ENCODE measurements at regions not wholly inside any gene's neighbourhood (a gene's known extent, or its start where the extent isn't known, plus 50 kb on each side); places are given as distances from the start of the nearest gene placed in this dataset.

DNA sequence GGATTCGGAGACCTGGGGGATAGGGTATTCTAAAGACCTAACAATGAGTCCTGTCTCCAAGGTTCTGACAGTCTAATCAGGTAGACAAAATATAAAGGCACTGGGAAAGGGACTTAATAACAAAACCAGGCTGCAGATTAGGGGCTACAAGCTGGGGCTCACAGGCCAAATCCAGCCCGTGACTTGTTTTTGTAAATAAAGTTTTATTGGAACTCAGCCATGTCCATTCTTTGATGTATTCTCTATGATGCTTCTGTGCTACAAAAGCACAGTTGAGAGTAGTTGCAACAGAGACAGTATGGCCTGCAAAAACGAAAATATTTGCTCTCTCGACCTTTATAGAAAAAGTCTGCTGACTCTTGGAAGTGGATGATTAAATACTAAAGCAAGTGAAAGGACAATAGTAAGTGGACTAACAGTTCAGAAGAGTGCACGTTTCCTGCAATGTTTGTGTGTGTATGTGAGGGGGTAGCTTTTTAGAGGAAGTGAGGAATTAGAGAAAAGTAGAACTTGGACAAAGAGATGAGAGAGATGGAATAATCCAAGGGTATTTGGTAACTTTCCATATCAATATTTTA is 115.4 kb upstream of the ZFHX3 start:
- TF ChIP-seq, protein P1, sequence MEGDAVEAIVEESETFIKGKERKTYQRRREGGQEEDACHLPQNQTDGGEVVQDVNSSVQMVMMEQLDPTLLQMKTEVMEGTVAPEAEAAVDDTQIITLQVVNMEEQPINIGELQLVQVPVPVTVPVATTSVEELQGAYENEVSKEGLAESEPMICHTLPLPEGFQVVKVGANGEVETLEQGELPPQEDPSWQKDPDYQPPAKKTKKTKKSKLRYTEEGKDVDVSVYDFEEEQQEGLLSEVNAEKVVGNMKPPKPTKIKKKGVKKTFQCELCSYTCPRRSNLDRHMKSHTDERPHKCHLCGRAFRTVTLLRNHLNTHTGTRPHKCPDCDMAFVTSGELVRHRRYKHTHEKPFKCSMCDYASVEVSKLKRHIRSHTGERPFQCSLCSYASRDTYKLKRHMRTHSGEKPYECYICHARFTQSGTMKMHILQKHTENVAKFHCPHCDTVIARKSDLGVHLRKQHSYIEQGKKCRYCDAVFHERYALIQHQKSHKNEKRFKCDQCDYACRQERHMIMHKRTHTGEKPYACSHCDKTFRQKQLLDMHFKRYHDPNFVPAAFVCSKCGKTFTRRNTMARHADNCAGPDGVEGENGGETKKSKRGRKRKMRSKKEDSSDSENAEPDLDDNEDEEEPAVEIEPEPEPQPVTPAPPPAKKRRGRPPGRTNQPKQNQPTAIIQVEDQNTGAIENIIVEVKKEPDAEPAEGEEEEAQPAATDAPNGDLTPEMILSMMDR (IDR thresholded peaks at IDR 0.05; ENCODE audit: low read depth, low read length, missing control alignments) = no peak
- no peak overlapping the region for H3K4me3 ChIP-seq (replicated peaks; ENCODE audit: low read depth, low read length)
- DNase-seq (ENCODE audit: extremely low read depth, low read depth) = no peak

DNA sequence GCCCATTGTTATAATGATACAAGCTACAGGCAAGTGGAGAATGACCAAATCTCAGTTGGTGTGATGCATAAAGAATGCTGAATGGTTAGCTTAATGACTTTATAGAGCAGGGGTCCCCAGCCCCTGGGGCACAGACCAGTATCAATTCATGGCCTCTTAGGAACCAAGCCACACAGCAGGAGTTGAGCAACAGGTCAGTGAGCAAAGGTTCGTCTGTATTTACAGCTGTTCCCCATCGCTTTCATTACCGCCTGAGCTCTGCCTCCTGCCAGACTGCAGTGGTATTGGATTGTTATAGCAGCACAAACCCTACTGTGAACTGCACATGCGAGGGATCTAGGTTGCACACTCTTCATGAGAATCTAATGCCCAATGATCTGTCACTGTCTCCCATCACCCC is 114.0 kb upstream of the ZFHX3 start:
- TF ChIP-seq, protein P1 (IDR thresholded peaks at IDR 0.05; ENCODE audit: low read depth, low read length, missing control alignments) = no peak
- no peak overlapping the region for H3K4me3 ChIP-seq (replicated peaks; ENCODE audit: low read depth, low read length)
- DNase-seq (ENCODE audit: extremely low read depth, low read depth) = no peak

DNA sequence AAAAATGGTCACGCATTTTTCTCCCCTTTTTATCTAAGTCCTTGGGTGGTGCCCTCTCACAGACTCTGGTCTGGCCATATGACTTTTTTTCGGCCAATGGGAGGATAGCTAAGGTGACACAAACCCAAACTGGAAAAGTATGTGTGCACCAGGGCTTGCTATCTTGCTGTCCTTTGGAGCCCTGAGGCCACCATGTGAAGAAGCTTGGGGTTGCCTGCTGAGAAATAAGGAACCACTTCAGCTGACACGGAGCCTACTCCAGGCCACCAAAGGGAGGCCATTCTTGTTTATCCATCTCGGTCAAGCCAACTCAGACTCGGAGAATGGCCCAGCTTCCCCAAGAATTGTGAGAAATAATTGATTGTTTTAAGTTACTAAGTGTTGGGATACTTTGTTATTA is 111.4 kb upstream of the ZFHX3 start:
- no peak overlapping the region for H3K4me3 ChIP-seq (replicated peaks; ENCODE audit: low read depth, low read length)
- TF ChIP-seq, protein P1 (IDR thresholded peaks at IDR 0.05; ENCODE audit: low read depth, low read length, missing control alignments) = no peak
- no peak for DNase-seq (ENCODE audit: extremely low read depth, low read depth)

DNA sequence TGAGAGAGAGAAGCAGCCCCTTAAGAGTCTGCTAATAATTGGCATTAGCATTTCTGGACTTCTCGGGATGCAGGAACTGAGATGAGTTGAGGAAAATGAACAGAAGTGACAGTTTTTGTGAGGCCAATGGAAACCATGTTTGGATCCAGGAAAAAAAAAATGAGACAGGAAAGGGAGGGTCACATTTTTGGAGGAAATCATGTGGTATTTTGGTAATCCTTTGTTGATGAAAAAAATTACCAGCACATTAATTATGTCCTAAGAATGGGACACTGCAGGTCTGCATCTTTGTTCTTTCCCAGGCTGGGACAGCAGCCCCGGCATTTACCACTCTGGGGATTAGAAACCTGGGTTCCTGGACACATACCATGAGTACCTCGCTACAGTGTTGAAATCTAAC is 109.9 kb upstream of the ZFHX3 start:
- H3K4me3 ChIP-seq (replicated peaks; ENCODE audit: low read depth, low read length) = no peak overlapping the region
- TF ChIP-seq, protein P1 (IDR thresholded peaks at IDR 0.05; ENCODE audit: low read depth, low read length, missing control alignments) = no peak
- DNase-seq (ENCODE audit: extremely low read depth, low read depth) = no peak

DNA sequence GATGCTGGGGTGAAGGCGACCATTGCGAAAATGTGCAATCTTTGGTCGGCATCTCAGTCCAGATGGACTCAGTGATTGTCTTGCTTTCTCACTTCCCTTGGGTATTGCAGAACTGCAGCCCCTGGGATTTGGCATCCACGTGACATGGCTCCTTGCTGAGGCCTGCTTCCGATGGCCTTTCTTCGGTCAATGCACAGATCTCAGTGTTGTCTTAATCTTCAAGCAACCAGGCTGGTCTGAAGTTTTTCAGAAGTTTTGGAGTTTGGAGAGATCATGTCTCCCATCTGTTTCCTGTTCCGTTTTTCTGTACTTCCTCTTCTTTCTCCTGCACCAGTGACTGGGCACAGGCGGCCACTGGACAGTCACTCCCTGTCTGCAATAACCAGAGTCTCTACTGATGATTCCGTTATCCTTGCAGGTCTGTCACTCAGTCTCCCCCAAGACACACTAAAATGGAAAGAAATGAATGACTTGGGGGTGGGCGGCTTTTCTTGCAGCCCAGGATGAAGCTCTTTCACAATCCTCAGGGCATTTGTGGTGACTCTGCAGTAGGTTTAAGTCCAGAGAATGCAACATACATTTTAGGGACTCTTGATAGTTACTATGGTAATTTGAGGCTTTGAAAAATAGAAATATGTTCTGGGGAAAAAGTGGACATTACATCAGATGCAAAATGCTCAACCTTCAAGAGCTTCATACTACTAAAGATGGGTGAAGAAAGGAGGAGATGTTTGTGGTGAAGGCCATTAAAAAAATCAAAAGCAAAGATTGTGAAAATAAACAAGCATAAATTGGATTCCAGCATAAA is 106.3 kb upstream of the ZFHX3 start:
- TF ChIP-seq, protein P1 (IDR thresholded peaks at IDR 0.05; ENCODE audit: low read depth, low read length, missing control alignments) = no peak

DNA sequence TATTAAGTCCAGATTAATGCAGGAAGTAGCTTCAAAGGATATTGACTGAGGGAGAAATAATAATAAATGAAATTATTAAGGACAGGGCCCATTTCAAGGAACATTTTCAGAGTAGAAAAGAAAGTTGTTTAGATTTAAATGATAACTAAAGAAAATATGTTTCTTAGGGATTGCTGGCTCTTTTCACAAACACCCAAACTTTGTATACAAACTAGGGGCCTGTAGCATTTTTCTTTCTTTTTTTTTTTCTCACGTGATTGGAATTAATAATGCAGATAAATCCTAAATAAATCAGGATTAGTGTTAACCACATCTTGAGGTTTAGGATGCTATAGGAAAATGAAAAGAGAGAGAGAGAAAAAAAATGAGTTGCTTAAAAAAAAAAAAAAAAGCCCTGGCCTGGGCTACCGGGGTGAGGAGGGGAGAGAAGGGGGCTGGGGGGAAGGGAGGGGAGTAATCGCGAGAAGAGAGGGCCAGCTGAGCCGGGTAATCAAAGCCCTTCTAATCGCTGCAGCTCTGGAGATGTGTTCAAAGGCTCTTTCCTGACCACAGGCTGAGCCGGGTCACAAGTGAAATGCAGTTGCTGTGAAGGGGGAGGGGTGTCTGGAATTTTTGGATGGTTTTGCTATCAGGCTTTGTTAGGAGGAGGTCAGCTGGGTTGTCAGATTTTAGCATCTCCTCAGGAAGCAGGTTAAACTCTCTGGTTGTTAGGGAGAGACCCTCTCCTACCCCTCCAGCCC is 104.6 kb upstream of the ZFHX3 start:
- H3K4me3 ChIP-seq (replicated peaks; ENCODE audit: low read depth, low read length) = no peak overlapping the region
- no peak for DNase-seq (ENCODE audit: extremely low read depth, low read depth)
- TF ChIP-seq, protein P1 (IDR thresholded peaks at IDR 0.05; ENCODE audit: low read depth, low read length, missing control alignments) = no peak

More for the DNA sequence above, 106.3 kb upstream of the ZFHX3 start:
- DNase-seq (ENCODE audit: extremely low read depth, low read depth) = no peak
- H3K4me3 ChIP-seq (replicated peaks; ENCODE audit: low read depth, low read length) = no peak overlapping the region

Measured in HFF-Myc (cell line).